HG03469 (cell line): ENCODE measurements at regions not wholly inside any gene's neighbourhood (a gene's known extent, or its start where the extent isn't known, plus 50 kb on each side); places are given as distances from the start of the nearest gene placed in this dataset.
"Not testable (repeated sequence)": the region's sequence is repeated elsewhere in the genome, so short reads cannot be mapped to it uniquely, and the experiment has no call there.

Experiments used
- ATAC-seq: cut with Tn5 transposase; IDR thresholded peaks from one replicate; pipeline ENCODE4 v1.9.1; 2021; ENCODE audit warnings: mild to moderate bottlenecking, moderate library complexity, moderate number of reproducible peaks; ENCODE audit not compliant: unreplicated experiment

DNA sequence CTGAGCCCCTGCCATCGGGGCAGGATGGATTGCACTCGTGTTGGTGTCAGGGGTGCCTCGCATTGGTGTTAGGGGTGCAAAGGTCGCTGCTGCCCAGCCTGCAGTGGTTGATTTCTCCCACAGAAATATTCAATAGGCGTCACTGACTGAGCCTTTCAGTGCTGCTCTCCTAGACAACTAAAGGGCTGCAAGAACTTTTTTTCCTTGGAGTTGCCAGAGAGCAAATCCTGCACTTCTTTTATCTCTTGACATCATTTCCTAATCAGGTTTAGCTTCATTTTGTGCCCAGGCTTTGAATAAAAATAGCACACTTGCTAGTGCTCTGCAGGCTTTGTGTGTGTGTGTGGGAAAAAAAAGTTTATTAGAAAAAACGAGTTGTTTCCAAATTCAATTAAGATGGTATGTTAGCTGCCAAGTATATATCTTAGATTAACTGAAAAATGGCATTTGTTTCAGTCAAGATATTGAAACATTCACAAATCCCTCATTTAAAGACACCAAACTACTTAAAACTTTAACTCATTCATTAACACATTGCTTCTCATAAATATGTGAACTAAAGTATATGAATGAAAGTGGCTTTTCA lies 125.6 kb downstream of the SOCS6 start:
- no peak for ATAC-seq

DNA sequence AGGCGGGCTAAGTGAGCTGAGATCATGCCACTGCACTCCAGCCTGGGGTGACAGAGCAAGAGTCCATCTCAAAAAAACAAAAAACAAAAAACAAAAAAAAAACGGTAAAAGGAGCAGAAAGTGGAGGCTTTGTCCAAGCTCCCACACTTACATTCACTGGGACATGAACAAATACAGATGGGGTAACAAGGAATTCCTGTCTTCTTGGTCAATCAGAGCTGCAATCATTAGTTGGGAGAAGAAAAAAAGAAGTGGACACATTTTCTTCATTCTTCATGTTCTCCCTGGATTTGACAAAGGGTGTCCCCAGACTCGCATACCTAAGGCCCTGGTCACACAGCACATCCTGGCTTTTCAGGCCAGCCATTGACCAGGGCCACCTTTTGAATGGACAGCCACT lies 124.6 kb downstream of the SOCS6 start:
- ATAC-seq: no peak

DNA sequence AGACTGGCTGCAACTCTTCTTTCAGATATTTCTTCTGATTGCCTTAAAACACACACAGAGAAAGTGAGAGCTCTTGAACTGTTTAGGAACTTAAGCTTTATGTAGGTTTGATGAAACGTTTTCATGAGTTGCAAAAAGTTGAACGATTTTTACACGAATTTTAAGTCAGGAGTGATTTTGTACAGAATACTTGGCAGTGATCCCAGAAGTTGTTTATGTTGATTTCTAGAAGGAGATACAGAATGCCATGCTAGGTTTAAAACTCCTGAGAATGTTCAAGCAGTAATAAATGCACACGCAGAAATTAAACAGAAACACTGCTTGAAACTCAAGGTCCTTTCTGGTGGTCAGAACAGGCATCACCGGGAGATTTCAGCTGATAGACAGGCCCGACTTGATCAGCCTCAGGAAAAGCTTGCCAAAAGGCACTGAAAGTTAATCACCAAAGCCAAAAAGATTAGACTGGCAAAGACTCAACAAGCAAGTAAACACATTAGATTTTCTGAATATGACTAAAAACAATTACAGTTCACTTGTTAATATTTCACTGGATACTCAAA lies 123.1 kb downstream of the SOCS6 start:
- no peak for ATAC-seq

DNA sequence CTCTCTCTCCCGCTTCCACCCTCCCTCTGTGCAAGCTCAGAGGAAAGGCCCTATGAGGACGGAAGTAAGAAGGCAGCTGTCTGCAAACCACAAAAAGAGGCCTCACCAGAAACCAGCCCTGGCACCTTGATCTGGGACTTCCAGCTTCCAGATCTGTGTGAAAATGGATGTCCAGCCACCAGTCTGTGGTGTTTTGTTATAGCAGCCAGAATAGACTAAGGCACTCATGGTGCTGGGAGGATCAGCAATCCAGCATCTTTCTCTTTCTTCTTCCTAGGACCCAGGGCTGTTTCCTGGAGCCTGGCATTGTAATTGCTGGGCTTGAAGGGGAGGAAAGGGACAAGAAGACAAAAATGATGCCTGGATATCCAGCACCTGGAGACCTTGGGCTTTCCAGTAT lies 122.5 kb downstream of the SOCS6 start:
- ATAC-seq: no peak

DNA sequence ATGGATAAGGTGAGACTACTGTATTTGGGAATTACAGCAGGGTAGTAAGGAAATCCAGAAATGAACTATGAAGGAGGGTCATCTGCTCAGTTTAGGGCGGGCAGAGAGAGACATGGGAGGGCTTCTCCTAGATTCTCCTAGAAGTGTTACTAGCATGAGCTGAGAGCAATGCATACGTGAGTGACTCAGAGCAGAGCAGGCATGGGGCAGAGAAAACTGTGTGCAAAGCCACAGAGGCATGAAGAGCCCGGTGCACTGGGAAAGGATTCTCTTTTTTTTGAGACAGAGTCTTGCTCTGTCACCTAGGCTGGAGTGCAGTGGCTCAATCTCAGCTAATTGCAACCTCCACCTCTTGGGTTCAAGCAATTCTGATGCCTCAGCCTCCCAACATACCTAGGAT lies 116.2 kb downstream of the SOCS6 start:
- ATAC-seq: no peak

DNA sequence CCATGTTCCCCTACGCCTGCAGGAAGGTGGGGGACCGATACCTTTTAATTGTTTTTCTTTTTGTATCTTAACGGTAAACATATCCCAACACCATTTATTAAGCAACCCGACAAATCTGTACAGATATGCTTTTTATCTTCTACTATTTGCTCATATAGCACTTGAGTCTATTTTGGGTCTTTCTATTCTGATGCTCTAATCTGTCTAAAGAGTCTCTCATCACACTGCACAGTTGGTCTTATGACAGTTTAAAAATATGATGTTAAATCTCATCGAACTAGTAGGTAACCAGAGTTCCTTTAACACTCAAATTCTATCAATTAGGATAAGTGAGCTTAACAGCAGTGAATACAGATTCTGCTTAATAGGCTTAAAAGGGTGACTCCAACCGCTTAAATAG lies 111.6 kb downstream of the SOCS6 start:
- ATAC-seq: no peak

DNA sequence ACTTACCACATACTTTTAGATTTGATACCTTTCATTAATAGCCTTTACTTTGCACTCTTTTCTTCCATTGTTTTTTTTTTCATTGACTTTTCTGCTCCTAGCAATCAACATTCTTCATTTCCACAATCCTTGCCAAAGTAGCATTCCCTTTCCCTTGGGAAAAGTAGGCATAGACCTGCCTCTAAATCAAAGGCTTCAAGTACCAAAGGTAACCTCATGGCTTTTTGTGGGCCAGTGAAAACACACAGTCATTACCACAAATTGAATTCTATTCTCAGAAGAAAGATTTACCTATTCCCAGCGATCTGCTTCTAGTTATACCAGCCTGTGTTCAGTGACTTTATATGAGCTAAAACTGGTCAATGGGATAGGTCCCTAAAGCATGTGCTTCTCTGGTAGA lies 109.2 kb downstream of the SOCS6 start:
- ATAC-seq: no peak

DNA sequence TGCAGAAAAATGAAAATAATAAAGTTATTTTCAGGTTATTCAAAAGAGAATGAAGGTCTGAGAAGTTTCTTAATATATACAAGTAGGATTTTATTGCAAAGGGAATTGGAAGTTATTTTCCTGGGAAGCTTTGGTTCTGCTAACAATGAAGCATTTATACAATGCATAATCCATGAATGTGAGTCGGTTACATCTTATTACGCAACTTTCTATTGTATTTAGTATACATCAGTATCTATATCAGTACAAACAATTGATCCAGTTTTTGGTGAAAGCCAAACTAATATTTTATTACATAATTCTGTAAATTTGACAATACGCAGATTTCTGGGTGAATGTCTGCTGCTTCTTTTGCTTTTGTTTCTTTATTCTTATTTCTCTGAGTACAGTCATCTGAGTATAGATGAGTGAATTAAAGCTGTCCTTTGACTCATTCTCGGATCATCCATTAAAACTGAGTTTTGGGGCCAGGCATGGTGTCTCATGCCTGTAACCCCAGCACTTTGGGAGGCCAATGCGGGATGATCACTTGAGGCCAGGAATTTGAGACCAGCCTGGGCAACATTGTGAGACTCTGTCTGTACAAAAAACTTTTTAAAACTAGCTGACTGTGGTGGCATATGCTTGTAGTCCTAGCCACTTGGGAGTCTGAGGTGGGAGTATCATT lies 108.5 kb downstream of the SOCS6 start:
- ATAC-seq: no peak

DNA sequence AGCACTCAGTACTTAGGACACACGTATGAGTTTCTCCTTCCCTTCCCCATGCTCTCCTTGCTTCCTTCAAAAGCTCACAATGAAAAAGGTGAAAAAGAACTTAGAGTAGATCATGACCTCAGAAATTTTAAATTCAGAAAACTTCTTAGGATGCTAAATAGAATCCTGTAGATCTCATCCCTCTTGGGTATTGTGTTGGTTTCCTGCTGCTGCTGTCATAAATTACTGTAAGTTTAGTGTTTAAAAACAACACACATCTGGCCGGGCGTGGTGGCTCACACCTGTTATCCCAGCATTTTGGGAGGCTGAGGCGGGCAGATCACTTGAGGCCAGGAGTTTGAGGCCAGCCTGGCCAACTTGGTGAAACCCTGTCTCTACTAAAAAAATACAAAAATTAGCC lies 106.9 kb downstream of the SOCS6 start:
- ATAC-seq: not testable (repeated sequence)

DNA sequence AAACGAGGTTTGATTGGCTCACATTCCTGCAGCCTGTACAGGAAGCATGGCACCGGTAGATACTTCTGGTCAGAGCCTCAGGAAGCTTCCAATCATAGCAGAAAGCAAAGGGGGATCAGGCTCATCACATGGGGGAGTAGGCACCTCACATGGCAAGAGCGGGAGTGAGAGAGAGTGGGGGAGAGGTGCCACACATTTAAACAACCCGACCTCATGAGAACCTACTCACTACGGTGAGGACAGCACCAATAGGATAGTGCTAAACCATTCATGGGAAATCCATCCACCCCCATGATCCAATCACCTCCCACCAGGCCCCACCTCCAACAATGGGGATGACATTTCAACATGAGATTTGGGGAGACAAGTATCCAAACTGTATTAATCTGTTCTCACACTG lies 105.8 kb downstream of the SOCS6 start:
- ATAC-seq: no peak

DNA sequence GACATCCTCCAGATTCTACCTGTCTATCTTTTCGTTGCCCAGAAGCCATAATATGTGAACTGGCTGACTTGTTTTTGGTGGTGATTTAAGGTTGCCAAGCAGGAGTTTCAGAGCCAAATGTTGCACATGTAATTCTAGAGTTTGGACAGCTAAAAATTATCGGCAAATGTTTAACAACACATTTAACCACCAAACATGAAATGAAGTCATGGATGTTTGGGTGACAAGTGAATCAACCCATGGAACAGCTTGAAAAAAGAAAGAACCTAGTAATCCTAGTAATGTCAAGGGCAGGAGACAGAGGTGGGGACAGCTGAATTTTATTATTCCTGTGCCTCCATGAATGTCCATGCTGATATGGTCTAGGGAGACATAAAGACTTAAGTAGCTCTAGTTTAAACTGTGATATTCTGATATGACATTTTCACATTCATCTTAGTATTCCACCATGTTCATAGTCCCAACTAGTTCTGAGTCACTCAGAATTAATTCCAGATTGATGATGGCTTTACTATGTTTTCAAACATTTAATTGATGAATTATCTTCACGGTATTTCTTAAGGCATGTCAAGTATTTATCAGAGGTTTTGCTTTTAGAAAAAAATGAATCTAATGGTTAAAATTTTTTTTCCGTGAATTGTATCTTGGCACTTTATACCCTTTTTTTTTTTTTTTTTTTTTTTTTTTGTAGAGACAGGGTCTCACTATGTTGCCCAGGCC lies 101.7 kb downstream of the SOCS6 start:
- ATAC-seq: no peak

DNA sequence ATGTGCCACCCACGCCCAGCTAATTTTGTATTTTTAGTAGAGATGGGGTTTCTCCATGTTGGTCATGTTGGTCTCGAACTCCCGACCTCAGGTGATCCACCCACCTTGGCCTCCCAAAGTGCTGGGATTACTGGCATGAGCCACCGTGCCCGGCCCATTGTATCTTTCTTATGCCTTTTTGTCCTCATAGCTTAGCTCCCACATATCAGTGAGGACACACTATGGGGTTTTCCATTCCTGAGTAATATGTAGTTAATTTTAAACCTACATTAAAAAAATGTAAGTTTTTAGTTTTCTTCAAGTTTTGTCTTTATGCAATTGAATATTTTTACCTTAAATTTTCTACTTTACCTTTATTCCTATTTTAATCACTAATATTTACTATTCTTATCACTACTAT lies 100.2 kb downstream of the SOCS6 start:
- not testable (repeated sequence) for ATAC-seq

DNA sequence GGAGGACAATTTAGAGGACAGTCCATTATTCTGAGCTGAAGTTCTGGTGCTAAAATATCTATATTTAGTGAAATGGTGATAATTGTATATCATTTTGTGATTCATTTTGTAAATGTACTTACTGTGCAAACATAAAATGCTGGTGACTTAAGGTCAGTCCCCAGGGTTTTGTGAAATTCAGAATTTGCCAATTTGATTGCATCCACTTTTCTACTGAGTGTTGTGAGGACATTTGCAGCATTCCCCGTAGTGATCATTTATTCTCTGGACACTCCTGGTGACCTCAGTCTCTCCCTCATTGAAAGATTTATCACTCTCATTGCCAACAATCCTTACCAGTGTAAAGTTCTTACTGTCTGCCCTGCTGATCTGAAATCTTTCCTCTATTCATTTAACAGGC lies 98.2 kb downstream of the SOCS6 start:
- no peak for ATAC-seq

DNA sequence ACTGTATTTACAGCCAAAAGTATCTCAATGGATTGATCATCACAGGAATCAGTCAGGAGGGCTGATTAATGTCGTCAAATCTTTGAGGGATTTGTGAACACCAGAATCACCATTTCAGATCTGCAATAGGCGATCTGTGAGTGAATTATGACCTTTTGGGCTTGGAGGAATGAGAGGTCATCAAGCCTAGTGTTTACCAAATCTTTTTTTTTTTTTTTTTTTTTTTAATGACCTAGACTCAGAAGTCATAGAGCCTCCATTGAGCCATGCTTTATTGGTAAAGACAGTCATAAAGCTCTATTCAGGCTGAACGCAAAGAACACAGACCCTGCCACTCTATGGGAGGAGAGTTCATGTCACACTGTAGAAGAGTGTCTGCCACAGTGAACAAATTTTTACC lies 97.7 kb downstream of the SOCS6 start:
- no peak for ATAC-seq

DNA sequence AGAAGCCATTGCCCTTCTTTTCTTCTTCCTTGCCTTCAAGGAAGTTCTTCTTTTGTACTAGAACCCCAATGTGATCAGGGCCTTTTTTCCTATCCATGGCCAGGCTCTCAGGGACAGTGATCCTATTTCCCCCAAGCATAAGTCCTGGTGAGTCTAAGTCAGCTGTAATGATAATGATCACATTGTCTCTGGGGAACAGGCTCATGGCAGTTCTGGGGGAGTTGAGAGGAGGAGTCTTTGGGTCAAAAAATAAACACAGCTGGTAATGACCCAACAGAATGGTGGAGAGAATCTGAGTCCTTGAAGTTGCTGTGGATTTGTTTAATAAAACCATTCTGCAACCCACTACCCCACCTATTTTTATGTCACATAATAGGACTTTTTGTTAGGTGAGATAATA lies 96.6 kb downstream of the SOCS6 start:
- no peak for ATAC-seq

DNA sequence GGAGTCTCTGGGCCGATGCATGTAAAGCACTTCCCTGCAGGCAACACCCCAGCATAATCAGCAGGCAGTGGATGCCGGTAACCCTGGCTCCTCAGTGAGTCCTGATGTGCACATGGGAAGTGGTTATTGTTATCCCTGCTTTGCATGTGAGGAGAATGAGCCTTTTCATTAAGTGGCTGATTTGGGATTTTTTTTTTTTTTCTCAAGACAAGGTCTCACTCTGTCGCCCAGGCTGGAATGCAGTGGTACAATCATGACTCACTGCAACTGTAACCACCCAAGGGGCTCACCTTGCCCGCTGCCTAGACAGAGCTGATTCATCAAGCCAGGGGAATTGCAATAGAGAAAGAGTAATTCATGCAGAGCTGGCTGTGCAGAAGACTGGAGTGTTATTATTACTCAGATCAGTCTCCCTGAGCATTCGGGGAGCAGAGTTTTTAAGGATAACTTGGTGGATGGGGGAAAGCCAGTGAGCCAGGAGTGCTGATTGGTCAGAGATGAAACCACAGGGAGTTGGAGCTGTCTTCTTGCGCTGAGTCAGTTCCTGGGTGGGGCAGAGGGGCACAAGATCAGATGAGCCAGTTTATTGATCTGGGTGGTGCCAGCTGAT lies 95.4 kb downstream of the SOCS6 start:
- ATAC-seq: no peak

DNA sequence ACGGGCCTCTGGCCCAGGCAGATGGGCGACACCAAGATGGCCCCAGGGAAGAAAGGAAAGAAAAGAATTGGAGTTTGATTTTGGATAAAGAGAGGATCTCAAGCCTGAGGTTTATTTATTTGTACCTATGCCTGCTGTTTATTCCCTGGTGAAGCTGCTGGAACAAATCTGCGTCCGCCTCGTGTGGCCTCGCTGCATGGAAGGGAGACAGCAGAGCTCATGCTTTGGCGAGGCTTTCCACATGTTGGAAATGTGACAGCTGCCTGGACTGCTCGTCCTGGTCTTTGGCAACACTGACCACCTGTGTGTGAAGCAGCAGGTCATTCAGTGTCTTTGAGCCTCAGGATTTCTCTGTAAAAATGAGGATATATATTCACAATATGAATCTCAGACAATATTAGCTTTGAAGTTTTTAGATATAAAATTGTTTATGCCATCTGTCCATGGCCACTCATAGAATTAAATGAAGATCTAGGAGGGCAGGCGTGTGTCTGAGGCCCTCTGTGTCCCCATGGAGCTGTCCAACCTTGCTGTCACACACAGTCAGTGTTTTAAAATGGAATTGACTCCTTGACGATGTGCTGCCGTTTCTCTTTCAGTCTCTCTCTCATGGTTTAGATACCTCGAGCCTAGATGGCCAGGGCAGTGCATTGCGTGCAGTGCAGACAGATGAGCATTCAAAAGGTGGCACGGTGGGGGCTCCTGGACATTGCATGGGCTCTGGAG lies 94.3 kb downstream of the SOCS6 start:
- no peak for ATAC-seq

DNA sequence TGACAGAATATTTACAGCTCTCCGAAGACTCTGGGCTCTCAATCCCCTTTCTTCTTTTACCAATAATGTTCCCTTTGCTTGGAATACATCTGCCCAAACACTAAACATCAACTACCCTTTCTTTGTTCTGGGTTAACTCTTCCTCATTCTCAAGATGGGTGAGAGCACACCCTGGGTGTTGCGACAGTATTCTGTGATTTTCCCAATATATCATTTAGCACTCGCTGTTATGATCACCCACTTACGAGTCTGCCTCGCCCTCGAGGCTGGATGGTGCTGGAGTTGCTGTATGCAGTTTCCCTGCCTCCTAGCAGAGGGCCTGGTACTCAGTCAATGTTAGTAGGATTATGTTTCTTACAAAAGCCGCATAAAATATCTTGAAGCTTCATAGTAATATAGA lies 93.2 kb downstream of the SOCS6 start:
- ATAC-seq: no peak

DNA sequence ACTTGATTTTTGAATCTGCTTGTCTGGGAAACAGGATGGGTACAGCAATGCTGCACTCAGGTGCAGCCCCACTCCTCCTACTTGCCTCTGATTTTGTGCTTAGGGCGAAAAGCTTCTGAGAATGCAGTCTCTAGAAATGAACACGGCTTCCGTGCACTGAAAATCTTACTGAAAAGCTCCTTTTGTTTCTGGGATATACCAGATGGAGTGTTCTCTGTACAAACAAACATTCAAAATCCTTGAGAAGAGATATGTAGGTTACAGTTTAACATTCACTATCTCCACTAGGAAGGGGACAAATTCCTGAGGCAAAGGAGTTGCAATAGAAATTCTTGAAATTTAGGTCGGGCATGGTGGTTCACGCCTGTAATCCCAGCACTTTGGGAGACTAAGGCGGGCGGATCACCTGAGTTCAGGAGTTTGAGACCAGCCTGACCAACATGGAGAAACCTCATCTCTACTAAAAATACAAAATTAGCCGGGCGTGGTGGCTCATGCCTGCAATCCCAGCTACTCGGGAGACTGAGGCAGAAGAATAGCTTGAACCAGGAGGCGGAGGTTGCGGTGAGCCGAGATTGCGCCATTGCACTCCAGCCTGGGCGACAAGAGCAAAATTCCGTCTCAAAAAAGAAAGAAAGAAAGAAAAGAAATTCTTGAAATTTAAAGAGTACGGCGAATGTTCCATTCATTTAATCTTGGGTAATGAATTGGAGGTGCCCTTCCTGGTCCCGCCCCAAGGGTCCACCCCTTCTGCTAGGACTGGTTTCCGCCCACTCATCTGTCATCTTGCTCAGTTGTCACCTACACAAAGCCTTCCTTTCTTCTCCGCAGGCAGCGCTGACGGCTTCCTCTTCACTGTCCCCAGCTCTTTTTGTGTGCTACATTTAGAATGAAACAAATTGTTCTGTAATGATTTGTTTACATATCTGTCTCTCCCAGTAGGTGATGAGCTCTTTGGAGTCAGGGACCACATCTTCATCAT lies 92.4 kb downstream of the SOCS6 start:
- ATAC-seq: no peak
